Skin epidermis (tissue), 12 donors: ENCODE measurements at regions not wholly inside any gene's neighbourhood (a gene's known extent, or its start where the extent isn't known, plus 50 kb on each side); places are given as distances from the start of the nearest gene placed in this dataset.
A peak's percentile ranks its signal among the peaks of the same experiment; 100 is the strongest.

Experiments used
- H3K27ac ChIP-seq, 21 experiments: fragments of 200-600 bp; sonication (generic) in 11 of 21; one replicate each; pipeline ENCODE4 v1.5.0; 2020; ENCODE audit warnings: mild to moderate bottlenecking in 3 of 21, inconsistent platforms in 2 of 21, moderate library complexity in 2 of 21
- H3K4me3 ChIP-seq, 7 experiments: fragments of 200-600 bp; sonication (generic) in 2 of 7; one replicate each; pipeline ENCODE4 v1.5.0; 2020; ENCODE audit warnings: inconsistent platforms in 2 of 7, mild to moderate bottlenecking in 2 of 7, moderate library complexity in 1 of 7

- H3K4me3 ChIP-seq: no peak overlapping the region
- no peak overlapping the region for H3K27ac ChIP-seq
Measured at GRCh38 chr4:138773321-138773720, 242.3 kb upstream of the NOCT start.

DNA sequence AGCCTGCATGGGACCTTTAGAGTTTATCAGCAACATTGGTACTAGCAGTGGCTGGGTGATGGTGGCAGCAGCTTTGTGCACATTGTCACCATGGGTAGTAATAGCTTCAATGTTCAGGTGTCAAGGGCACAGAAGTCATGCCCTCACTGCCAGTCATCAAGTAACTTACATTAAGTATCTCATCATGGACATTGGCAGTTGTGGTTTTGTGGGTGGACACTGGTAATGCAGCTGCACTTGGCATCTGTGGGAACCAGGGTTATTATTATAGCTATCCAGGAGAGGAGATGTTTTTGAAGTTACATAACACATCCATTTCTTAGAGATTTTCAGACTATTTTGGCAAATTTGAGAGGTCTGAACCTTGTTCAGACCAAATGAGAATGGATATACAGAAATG is 243.2 kb upstream of the NOCT start:
- Histone ChIP-seq H3K4me3 (no peak overlapping the region), H3K27ac (no peak overlapping the region)

DNA sequence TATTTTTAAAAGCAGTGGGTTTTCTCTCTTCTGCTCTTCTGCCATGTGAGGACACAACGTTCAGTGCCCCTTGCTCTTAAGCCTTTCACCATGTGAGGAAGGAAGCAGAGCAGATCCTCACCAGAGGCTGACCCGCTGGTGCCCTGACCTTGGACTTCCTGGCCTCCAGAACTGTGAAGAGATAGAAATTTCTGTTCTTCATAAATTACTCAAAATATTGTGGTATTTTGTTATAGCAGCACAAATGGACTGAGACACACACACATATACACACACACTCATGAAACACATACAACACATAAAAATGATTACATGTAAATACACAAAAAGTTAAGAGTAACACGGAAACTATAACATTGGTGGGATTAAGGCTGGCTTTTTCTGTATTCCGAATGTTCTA is 244.8 kb upstream of the NOCT start:
- no peak overlapping the region for H3K4me3 ChIP-seq
- no peak overlapping the region for H3K27ac ChIP-seq

GRCh38 chr4:138766332-138766731 is 249.2 kb upstream of the NOCT start:
- no peak overlapping the region for H3K27ac ChIP-seq
- H3K4me3 ChIP-seq: no peak overlapping the region

GRCh38 chr4:138765442-138765841 is 250.1 kb upstream of the NOCT start:
- no peak overlapping the region for H3K27ac ChIP-seq
- H3K4me3 ChIP-seq: no peak overlapping the region

- no peak overlapping the region for H3K27ac ChIP-seq
- no peak overlapping the region for H3K4me3 ChIP-seq
Measured at GRCh38 chr4:138761638-138762220, 253.9 kb upstream of the NOCT start.

GRCh38 chr4:138759554-138759902 is 256.1 kb upstream of the NOCT start:
- H3K27ac ChIP-seq: no peak overlapping the region
- no peak overlapping the region for H3K4me3 ChIP-seq

- H3K27ac ChIP-seq: no peak overlapping the region
- H3K4me3 ChIP-seq: no peak overlapping the region
Measured at GRCh38 chr4:138758876-138759553, 256.6 kb upstream of the NOCT start.

GRCh38 chr4:138758196-138758595 is 257.4 kb upstream of the NOCT start:
- Histone ChIP-seq H3K4me3 (no peak overlapping the region), H3K27ac (no peak overlapping the region)

DNA sequence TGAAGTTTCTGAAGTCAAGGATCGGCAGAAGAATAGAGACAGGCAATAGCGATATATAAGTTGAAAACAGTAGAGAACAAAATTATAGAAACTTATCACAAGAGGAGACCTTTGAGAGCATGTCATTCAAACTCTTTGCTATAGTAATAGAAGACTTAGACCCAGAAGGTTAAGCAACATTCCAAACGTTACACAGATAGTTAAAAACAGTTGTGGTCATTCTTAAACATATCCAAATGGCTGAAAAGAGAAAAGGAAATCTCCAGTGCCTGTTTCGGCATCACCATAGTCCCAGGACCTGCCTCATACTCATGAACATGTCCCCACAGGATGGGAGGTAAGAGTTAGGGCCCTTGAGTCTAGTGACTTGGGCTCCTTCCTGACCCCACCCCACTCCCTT is 258.1 kb upstream of the NOCT start:
- H3K4me3 ChIP-seq: no peak overlapping the region
- no peak overlapping the region for H3K27ac ChIP-seq

DNA sequence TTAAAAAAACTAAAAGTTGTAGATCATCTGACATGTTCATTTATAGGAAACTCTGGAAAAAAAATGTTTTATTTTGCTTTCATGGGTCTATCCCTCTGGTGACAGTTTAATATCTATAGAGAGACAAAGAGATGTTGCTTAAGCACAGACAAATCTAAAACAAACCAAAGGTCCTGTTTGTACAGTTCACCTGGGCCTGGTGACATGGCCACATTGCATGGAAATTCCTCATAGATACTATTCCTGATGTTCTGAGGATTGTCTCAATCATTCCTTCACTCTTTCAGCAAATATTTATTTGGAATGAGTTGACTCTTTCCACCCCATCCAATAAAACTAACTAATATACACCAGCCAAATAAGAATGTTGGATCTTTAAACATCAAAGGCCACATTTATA is 259.1 kb upstream of the NOCT start:
- Histone ChIP-seq H3K27ac (no peak overlapping the region), H3K4me3 (no peak overlapping the region)

- Histone ChIP-seq H3K27ac (no peak overlapping the region), H3K4me3 (no peak overlapping the region)
Measured at GRCh38 chr4:138751309-138751708, 264.3 kb upstream of the NOCT start.

DNA sequence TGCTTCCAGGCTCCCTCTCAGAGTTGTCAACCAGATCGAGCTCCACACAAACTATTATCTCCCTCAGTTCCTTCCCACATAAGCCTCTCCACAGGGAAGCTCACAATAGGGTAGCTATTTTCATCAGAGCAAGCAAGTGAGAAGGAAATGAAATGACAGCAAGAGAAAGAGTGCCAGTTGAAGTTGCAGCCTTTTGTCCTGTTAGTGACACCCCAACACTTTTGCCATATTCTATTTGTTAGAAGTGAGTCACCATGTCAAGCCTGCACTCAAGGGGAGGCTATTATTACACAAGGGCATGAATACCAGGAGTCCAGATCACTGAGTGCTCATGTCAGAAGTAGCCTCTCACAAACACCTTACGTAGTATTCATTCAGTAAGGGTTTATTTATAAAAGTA is 266.3 kb upstream of the NOCT start:
- Histone ChIP-seq H3K27ac (no peak overlapping the region), H3K4me3 (no peak overlapping the region)

DNA sequence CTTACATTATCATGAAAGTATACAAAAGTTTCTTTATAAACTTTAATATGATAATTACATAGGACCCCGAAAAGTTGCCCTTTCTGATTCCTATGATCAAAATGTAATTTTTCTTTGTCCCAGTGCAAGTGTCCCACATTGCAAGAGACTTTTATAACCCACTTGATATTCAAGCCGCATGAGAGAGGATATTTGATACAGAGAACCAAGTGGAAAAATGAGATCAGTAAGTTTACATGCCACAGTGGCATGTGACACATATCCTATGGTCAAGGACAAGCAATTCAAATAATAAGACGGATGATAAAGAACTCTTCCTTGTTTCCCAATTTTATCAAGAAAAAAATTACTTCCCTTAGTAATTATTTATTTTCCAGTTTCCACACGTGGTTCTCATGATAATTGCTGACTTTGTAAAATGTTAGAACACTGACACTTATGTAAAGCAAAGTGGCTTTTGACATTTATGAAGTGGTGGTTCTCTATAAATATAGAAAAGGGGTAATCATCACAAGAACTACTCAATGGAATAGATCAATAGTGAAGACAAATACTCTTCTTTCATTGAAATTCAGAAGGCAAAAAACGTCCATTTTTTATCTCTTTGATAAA is 273.7 kb upstream of the NOCT start:
- Histone ChIP-seq H3K4me3 (no peak overlapping the region), H3K27ac (no peak overlapping the region)

- H3K4me3 ChIP-seq: no peak overlapping the region
- H3K27ac ChIP-seq: no peak overlapping the region
Measured at GRCh38 chr4:138740816-138741745, 274.5 kb upstream of the NOCT start.

DNA sequence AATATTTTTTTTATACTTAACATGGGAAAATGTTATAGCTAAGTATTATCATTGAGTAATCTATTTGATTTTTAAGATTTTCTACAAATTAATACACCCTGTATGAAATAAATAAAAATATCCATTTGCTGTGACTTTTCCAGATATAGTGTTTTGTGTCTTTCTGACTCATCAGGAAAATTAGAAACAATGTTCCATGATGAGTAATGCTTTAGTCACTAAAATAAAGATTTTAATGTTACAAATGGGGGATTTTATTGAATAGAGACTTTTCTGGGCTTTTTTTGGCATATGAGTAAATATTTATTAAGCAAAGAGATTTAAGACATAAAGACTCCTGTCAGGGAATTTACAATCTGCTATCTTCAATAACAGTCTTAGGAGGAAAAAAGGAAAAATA is 279.2 kb upstream of the NOCT start:
- peak overlapping the region in 3 of 21 experiments; percentile 15 to 70 (median 58) for H3K27ac ChIP-seq

DNA sequence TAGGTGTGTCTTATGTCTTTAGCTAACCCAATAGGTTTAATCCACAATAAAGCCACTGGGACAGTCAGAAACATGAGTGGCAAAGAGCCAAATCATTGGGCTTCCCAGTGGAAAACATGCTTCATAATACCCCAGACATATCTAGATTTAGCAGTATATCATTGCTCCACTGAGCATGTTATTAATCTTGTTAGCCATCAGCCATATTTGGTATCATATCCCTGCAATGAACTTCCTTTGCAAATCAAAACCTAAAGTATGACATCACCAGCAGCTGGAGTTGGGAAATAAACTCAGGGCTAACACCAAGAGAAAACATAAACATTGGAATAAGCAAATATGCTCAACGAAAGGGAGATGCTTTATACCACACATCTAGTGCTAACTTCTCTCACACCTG is 280.8 kb upstream of the NOCT start:
- H3K27ac ChIP-seq: no peak overlapping the region
- no peak overlapping the region for H3K4me3 ChIP-seq

More for the DNA sequence above, 279.2 kb upstream of the NOCT start:
- no peak overlapping the region for H3K4me3 ChIP-seq

GRCh38 chr4:138728566-138728965 is 287.0 kb upstream of the NOCT start:
- Histone ChIP-seq H3K27ac (no peak overlapping the region), H3K4me3 (no peak overlapping the region)

- H3K4me3 ChIP-seq: no peak overlapping the region
- H3K27ac ChIP-seq: no peak overlapping the region
Measured at GRCh38 chr4:138727731-138728130, 287.9 kb upstream of the NOCT start.

DNA sequence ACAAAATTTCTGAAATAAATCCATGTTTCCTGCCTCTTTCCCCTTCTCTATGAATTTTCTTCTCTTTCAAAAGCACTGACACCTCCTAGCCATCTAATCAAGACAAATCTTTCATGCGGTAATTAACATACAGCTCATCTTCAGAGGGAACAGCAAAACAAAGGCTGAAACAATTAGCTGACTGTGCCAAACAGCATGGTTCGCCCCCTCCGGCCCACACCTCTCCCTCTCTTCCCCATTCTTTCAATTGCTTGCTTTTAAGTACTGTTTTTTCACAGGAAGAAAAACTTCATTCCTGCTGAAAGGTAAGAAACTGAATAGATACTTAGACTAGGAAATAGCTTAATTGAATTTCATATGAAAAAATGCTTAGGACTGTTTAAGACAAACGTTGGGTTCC is 291.1 kb upstream of the NOCT start:
- Histone ChIP-seq H3K27ac (no peak overlapping the region), H3K4me3 (no peak overlapping the region)
